Natural killer cell (primary cell): ENCODE measurements at regions not wholly inside any gene's neighbourhood (a gene's known extent, or its start where the extent isn't known, plus 50 kb on each side); places are given as distances from the start of the nearest gene placed in this dataset.

Experiments used
- ATAC-seq, 3 donors: fragments of 150-1000 bp in 2 of 3; fragments of 200-7000 bp in 1 of 3; cut with Tn5 transposase; 1 replicate in 1 of 3; 2 replicates in 2 of 3; pipeline ENCODE4 v1.10.0; 2021; ENCODE audit warnings: mild to moderate bottlenecking in 2 of 3, moderate library complexity in 2 of 3
- DNase-seq, 2 donors: peaks; one replicate each; pipeline versions ENCODE4 v3.0.0 to v3.0.0-alpha.2; 2013 to 2021; ENCODE audit warnings: mixed read lengths in 1 of 2
- H3K27ac ChIP-seq: one replicate; pipeline ENCODE4 v1.5.1; 2013; ENCODE audit warnings: mild to moderate bottlenecking, low read length
- H3K27me3 ChIP-seq: one replicate; pipeline ENCODE4 v1.6.1; 2013; ENCODE audit warnings: low read length; ENCODE audit not compliant: control insufficient read depth, insufficient read depth
- H3K36me3 ChIP-seq: one replicate; pipeline ENCODE4 v1.6.1; 2013; ENCODE audit warnings: low read length; ENCODE audit not compliant: control insufficient read depth, insufficient read depth
- H3K4me1 ChIP-seq: one replicate; pipeline ENCODE4 v1.6.1; 2013; ENCODE audit warnings: low read length; ENCODE audit not compliant: control insufficient read depth, insufficient read depth
- H3K4me3 ChIP-seq: one replicate; pipeline ENCODE4 v1.5.1; 2013; ENCODE audit warnings: low read length
- H3K9me3 ChIP-seq: one replicate; pipeline ENCODE4 v1.6.1; 2013; ENCODE audit warnings: low read length; ENCODE audit not compliant: control insufficient read depth, insufficient read depth
- H3K27ac Mint-ChIP-seq, 2 donors: one replicate each; pipeline ENCODE4 v1.8.0; 2022; ENCODE audit warnings: mild to moderate bottlenecking in 2 of 2, mixed read lengths in 2 of 2, moderate library complexity in 1 of 2
- H3K27me3 Mint-ChIP-seq, 2 donors: one replicate each; pipeline ENCODE4 v1.8.0; 2022; ENCODE audit warnings: low read depth in 2 of 2, mixed read lengths in 2 of 2
- H3K36me3 Mint-ChIP-seq: one replicate; pipeline ENCODE4 v1.8.0; 2022; ENCODE audit warnings: mixed read lengths
- H3K4me1 Mint-ChIP-seq, 2 donors: one replicate each; pipeline ENCODE4 v1.8.0; 2022; ENCODE audit warnings: mixed read lengths in 2 of 2
- H3K4me3 Mint-ChIP-seq: one replicate; pipeline ENCODE4 v1.8.0; 2022; ENCODE audit warnings: mild to moderate bottlenecking, moderate library complexity, mixed read lengths
- H3K9me3 Mint-ChIP-seq, 2 donors: one replicate each; pipeline ENCODE4 v1.8.0; 2022; ENCODE audit warnings: mixed read lengths in 2 of 2
- CTCF ChIP-seq: fragments of 200-600 bp; IDR thresholded peaks from one replicate; pipeline ENCODE4 v1.8.0; 2022; ENCODE audit warnings: antibody characterized with exemption
- WGBS: methylation state at CpG from one replicate; pipeline ENCODE4 v1.1.7; 2013; ENCODE audit warnings: missing lambda C conversion rate; ENCODE audit not compliant: insufficient coverage; 5-methylcytosine and 5-hydroxymethylcytosine counted together
- intact Hi-C: fragments of 100-400 bp; cut with micrococcal nuclease; formaldehyde crosslinking; loops from one replicate; pipeline ENCODE4 v1.14.2; 2022

GRCh38 chr3:87361956-87362355 is 85.6 kb upstream of the POU1F1 start:
- Mint-ChIP-seq H3K4me3 (no peak overlapping the region), H3K36me3 (no peaks in the 10 kb centered on the region), H3K4me1 (no peaks in the 10 kb centered on the region), H3K27me3 (peaks cover 0 to 9% of the 10 kb centered on the region in 2 donors), H3K27ac (no peak overlapping the region), H3K9me3 (no peaks in the 10 kb centered on the region)
- Histone ChIP-seq H3K27ac (no peak overlapping the region), H3K4me1 (no peaks in the 10 kb centered on the region), H3K36me3 (no peaks in the 10 kb centered on the region), H3K27me3 (no peaks in the 10 kb centered on the region), H3K9me3 (no peaks in the 10 kb centered on the region), H3K4me3 (no peak overlapping the region)
- DNase-seq: no peak
- intact Hi-C loops: no loop called here
- WGBS: no CpG with 5 or more reads among the region's 1 CpG
- no peak for ATAC-seq
- no peak for TF ChIP-seq CTCF

GRCh38 chr3:87361271-87361670 is 84.9 kb upstream of the POU1F1 start:
- no peak overlapping the region for H3K4me3 Mint-ChIP-seq
- ATAC-seq (no peak), DNase-seq (no peak)

GRCh38 chr3:87359826-87360225 is 83.4 kb upstream of the POU1F1 start:
- H3K27ac ChIP-seq: no peak overlapping the region
- H3K4me3 ChIP-seq: no peak overlapping the region
- no peaks in the 10 kb centered on the region for H3K4me1 Mint-ChIP-seq
- no peaks in the 10 kb centered on the region for H3K9me3 Mint-ChIP-seq
- H3K4me3 Mint-ChIP-seq: no peak overlapping the region
- DNase-seq: no peak
- TF ChIP-seq CTCF: no peak
- H3K27me3 Mint-ChIP-seq: peaks cover 0 to 9% of the 10 kb centered on the region in 2 donors
- H3K36me3 Mint-ChIP-seq: no peaks in the 10 kb centered on the region
- WGBS: 92% methylated on average over 1 of the region's 2 CpGs
- no peaks in the 10 kb centered on the region for H3K4me1 ChIP-seq
- H3K27me3 ChIP-seq: no peaks in the 10 kb centered on the region
- no peaks in the 10 kb centered on the region for H3K36me3 ChIP-seq
- no peak for ATAC-seq
- no peak overlapping the region for H3K27ac Mint-ChIP-seq
- no peaks in the 10 kb centered on the region for H3K9me3 ChIP-seq
- intact Hi-C loops: no loop called here

More at GRCh38 chr3:87361271-87361670, 84.9 kb upstream of the POU1F1 start:
- Mint-ChIP-seq H3K36me3 (no peaks in the 10 kb centered on the region), H3K27ac (no peak overlapping the region), H3K27me3 (peaks cover 0 to 9% of the 10 kb centered on the region in 2 donors), H3K4me1 (no peaks in the 10 kb centered on the region), H3K9me3 (no peaks in the 10 kb centered on the region)
- TF ChIP-seq CTCF: no peak
- Histone ChIP-seq H3K27me3 (no peaks in the 10 kb centered on the region), H3K4me3 (no peak overlapping the region), H3K4me1 (no peaks in the 10 kb centered on the region), H3K27ac (no peak overlapping the region), H3K9me3 (no peaks in the 10 kb centered on the region), H3K36me3 (no peaks in the 10 kb centered on the region)
- intact Hi-C loops: no loop called here

GRCh38 chr3:87359025-87359424 is 82.6 kb upstream of the POU1F1 start:
- Mint-ChIP-seq H3K27ac (no peak overlapping the region), H3K9me3 (no peaks in the 10 kb centered on the region), H3K36me3 (no peaks in the 10 kb centered on the region), H3K4me3 (no peak overlapping the region), H3K27me3 (peaks cover 2 to 9% of the 10 kb centered on the region in 2 donors), H3K4me1 (no peaks in the 10 kb centered on the region)
- Histone ChIP-seq H3K9me3 (no peaks in the 10 kb centered on the region), H3K27ac (no peak overlapping the region), H3K36me3 (no peaks in the 10 kb centered on the region), H3K27me3 (no peaks in the 10 kb centered on the region), H3K4me1 (no peaks in the 10 kb centered on the region), H3K4me3 (no peak overlapping the region)
- TF ChIP-seq CTCF: no peak
- 91% methylated on average over 4 of the region's 4 CpGs for WGBS
- DNase-seq (no peak), ATAC-seq (no peak)
- intact Hi-C loops: no loop called here
